ENCODE measurements at regions not wholly inside any gene's neighbourhood (a gene's known extent, or its start where the extent isn't known, plus 50 kb on each side); places are given as distances from the start of the nearest gene placed in this dataset.

DNA sequence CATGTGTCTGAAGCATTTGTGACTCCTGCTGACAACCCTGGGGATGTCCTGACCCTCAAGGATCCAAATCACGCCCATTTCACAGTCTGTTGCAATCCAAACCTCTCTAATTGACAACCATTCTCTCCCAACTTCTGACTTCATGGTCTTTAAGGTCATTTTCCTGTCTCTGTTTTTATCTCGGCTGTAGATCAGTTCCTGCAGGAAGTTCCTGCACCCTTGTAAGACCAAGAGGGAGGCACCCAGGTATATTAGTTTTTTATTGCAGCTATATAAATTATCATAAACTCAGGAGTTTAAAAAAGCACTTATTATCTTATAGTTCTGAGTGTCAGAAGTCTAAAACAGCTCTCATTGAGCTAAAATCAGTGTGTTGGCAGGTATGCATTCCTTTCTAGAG, 166.8 kb downstream of the BTBD3 start:
- TF ChIP-seq, protein P1, sequence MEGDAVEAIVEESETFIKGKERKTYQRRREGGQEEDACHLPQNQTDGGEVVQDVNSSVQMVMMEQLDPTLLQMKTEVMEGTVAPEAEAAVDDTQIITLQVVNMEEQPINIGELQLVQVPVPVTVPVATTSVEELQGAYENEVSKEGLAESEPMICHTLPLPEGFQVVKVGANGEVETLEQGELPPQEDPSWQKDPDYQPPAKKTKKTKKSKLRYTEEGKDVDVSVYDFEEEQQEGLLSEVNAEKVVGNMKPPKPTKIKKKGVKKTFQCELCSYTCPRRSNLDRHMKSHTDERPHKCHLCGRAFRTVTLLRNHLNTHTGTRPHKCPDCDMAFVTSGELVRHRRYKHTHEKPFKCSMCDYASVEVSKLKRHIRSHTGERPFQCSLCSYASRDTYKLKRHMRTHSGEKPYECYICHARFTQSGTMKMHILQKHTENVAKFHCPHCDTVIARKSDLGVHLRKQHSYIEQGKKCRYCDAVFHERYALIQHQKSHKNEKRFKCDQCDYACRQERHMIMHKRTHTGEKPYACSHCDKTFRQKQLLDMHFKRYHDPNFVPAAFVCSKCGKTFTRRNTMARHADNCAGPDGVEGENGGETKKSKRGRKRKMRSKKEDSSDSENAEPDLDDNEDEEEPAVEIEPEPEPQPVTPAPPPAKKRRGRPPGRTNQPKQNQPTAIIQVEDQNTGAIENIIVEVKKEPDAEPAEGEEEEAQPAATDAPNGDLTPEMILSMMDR (IDR thresholded peaks at IDR 0.05; ENCODE audit: borderline replicate concordance, extremely low read depth, low read length, poor library complexity, severe bottlenecking): no peak
- no peak for TF ChIP-seq EZH2 (IDR thresholded peaks at IDR 0.05; ENCODE audit: borderline replicate concordance, low read depth, low read length, severe bottlenecking)
